ENCODE measurements at regions not wholly inside any gene's neighbourhood (a gene's known extent, or its start where the extent isn't known, plus 50 kb on each side); places are given as distances from the start of the nearest gene placed in this dataset.

GRCh38 chr16:86768228-86768791 is 190.0 kb downstream of the FOXL1 start:
- peak; percentile 39 for DNase-seq (ENCODE audit: low spot score)

DNA sequence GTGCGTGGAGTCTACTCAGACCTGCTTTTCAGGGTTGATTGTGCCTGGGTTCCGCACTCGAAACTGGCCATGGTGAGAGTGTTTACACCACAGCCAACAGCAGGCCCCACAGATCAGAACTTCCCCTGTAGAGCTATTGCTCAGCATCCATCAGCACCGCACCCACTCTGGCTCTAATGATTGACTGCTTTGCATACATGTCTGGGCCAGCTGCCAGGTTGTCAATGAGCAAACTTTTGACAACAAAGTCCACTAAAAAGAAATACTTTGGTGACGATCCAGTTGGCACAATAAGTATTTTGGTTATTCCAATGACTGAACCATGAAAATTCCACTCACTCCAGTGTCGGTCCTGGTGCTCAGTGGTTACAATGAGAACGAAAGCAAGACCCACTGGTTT is 190.7 kb downstream of the FOXL1 start:
- DNase-seq (ENCODE audit: low spot score) = no peak

DNA sequence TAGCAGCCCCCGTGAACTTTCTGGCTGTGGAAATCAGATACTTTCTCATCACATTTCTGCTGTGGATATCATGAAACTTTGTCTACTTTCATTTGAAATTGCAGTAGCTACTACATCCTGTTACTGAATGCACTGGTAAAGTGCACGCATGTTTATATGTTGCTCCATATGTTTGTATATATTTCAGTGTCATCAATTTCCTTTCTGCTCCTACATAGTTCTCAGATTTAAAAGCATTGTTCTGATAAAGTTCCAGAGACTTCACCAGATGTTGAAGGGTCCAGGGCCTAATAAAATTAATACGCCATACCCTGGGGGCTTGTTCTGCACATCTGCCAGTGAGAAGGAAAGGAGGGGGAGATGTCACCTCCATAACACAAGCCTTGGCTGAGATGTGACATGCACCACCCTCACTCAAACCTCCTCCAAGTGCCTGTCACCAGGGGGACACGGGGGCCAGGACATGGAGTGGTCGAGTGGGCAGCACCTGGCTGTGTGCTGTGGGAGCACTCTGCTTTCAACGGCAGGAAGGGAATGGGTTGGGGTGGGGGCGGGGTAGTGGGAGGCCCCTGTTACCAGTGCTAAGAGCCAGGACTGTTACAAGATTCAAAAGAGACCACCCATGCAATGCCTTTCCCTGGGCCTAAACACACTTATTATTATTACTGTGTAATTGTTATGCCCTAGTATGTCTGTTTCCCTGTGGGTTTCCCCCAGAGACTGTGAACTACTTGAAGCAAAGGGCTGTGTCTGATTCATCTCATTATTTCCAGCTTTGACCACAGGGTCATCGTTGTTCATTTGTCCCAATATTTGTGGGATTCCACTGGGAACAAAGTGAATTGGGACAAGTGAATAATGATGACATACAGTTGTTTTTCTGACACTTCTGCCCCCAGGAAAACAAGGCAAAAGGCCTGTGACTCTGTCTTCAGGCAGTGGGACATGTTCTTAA is 193.4 kb downstream of the FOXL1 start:
- no peak for DNase-seq (ENCODE audit: low spot score)

- peak; percentile 80 for DNase-seq (ENCODE audit: low spot score)
These were observed 194.5 kb downstream of the FOXL1 start for GRCh38 chr16:86772671-86773353.

GRCh38 chr16:86773354-86773715 is 195.0 kb downstream of the FOXL1 start:
- DNase-seq (ENCODE audit: low spot score) = no peak

DNA sequence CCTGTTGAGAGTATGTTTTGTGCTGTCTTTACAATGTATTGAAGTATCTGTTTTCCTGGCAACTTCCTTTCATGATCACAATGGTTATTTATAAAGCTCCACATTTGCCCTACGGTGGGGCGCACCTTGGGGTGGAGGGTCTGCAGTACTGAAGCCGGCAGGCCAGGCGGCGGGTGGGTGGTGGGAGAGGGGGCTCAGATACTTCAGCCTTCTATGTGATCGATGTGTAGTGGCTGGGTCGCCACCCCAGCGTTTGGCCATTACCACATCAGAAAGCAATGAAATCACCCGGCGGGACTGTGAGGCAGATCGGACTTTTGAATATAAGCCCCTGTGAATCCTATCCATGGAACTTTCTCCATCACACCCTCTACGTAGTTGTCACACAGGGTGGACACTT is 196.6 kb downstream of the FOXL1 start:
- peak; percentile 75 for DNase-seq (ENCODE audit: low spot score)

- DNase-seq (ENCODE audit: low spot score) = peak; percentile 87
These were observed 197.2 kb downstream of the FOXL1 start for GRCh38 chr16:86775511-86775921.

DNA sequence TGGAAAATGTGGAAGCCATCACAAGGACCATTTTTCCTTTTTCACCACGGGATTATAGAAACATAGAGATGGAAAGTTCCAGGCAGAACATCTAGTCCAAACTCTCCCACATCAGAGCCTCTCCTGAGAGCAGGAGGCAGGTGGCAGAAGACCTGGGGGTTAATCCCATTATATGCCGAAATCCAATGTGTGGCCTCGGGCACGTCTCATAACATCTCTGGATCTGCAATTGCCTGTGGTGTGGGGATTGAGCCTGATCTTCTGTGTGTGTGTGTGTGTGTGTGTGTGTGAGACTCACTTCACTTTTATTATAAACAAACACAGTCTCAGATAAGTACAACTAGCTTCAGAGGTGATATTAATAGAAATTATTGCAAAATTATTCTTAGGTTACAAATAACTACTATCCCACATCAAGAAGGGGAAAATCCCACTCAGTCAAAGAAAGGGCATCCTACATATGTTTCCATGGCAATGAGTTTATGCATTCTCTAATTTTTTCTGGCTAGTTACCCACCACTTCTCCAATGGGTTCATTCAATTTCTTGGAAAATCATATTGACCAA is 199.1 kb downstream of the FOXL1 start:
- peak; percentile 33 for DNase-seq (ENCODE audit: low spot score)

DNA sequence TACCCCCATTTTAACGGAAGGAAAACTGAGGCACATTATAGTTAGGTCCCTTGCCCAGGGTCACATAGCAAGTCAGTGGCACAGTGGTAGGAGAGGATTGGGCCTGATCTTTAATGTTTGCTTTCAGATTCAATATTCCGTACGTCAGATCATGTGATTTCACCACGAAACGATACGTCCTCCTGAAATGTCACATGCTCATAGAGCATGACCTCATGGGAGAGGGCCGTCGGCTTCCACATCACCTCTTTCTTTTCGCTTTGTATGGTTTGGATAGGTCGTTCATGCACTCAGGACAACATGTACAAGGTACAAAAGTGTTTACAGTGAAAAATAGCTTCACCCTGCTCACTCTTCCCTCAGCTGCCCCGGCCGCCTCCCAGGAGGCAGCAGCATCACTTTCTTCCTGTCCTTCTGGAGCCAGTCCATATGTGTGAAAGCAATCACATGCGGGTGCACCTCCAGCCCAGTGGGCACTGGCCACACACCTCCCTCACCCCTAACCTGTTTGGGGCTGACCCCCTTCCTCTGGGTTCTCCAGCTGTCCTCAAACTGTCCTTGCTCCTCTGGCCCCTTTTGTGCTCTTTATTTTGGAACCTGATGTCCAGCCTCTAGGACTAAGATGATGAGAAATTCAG is 199.9 kb downstream of the FOXL1 start:
- DNase-seq (ENCODE audit: low spot score) = peak; percentile 64

DNA sequence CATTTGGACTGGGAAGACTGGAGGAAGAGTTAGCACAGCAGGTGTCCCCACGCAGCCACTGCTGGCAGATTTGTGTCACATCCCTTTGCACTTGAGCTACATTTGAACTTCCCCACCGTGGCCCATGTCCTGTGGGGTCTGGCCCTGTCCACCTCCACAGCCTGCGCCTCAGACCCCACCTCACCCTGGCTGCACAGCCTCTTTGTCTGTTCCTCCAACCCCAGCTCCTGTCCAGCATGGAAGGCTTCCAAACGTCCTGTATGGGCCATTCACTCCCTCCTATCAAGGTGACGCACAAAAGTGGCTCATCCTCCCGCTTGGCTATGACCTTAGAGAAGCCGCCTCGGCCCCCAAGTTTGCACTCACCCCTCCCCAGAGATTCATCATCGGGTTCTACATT is 200.6 kb downstream of the FOXL1 start:
- DNase-seq (ENCODE audit: low spot score) = peak; percentile 37

GRCh38 chr16:86781046-86781445 is 202.7 kb downstream of the FOXL1 start:
- peak; percentile 71 for DNase-seq (ENCODE audit: low spot score)

DNA sequence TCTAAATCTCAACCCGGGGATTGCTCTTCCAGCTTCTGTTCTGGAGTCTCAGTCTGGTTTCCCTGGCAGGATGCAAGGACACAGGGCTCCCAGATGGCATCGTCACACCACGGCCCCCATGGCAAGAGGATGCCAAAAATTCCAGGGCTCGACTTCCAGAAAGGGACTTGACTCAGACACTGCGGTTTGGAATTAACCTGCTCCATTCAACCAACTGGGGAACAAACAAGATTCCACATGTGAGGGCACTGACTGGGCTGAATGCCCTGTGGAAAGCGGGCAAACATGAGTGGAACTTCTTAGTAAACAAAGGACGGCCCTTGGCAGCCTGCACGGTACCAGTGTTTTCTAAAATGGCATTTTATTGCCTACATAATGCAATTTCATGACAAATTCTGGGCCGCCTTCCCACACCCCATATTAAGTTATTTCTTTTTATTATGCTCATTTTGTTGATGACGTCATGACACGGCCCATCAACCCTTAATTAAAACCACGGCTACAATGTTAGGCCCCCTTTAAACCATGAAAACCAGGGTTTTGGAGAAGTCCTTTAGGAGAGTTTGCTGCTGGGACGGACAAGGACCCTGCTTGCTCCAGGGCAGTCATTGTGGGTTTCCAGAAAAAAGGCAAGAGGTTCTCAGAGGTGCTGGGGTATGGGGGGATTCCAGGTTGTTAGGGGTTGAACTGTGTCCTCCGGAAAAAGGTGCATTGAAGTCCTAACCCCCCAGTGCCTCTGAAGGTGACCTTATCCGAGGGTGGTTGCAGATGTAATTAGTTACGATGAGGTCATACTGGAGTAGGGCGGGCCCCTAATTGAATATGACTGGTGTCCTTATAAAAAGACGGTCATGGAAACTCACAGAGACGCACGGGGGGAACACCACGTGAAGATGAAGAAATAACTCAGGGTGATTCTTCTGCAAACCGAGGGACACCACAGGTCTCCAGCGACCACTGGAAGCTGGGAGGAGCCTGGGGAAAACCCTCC is 205.6 kb downstream of the FOXL1 start:
- peak; percentile 47 for DNase-seq (ENCODE audit: low spot score)

DNA sequence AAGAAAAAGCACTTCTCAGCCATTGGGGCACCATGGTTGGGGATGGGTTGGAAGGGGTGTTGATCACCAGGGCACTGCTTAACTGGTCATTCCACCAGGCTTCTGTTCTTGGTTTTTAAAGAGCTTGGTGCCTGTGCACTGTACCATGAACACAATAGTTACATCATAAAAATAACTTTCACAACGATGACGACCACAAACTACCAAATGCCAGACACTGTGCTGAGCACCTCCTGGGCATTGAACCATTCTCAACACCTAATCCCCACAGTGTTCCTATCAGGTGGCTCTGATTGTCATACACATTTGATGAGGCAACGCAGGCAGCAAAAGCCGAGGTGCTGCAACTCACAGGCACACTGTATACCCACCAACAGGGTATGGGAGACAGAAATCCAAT is 208.0 kb downstream of the FOXL1 start:
- peak; percentile 51 for DNase-seq (ENCODE audit: low spot score)

GRCh38 chr16:86786994-86787393 is 208.6 kb downstream of the FOXL1 start:
- DNase-seq (ENCODE audit: low spot score) = no peak

DNA sequence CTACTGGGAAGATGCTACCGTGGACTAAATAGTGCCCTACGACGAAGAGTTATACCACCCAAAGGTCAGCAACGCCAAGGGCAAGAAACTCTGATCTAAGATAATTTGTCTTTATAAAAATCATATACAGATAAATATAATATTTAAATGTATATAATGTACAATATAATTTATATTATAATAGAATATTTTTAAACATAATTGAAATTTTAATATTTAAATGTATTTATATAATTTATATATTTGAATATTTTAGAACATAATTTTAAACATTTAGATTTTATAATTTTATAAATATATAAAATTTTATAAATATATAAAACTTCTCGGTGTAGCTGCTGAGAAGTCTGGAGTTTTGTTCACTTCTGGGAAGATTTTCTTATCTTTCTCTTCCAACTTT is 209.2 kb downstream of the FOXL1 start:
- no peak for DNase-seq (ENCODE audit: low spot score)

- DNase-seq (ENCODE audit: low spot score) = no peak
These were observed 211.3 kb downstream of the FOXL1 start for GRCh38 chr16:86789621-86790051.

- DNase-seq (ENCODE audit: low spot score) = no peak
These were observed 213.1 kb downstream of the FOXL1 start for GRCh38 chr16:86791287-86792035.

DNA sequence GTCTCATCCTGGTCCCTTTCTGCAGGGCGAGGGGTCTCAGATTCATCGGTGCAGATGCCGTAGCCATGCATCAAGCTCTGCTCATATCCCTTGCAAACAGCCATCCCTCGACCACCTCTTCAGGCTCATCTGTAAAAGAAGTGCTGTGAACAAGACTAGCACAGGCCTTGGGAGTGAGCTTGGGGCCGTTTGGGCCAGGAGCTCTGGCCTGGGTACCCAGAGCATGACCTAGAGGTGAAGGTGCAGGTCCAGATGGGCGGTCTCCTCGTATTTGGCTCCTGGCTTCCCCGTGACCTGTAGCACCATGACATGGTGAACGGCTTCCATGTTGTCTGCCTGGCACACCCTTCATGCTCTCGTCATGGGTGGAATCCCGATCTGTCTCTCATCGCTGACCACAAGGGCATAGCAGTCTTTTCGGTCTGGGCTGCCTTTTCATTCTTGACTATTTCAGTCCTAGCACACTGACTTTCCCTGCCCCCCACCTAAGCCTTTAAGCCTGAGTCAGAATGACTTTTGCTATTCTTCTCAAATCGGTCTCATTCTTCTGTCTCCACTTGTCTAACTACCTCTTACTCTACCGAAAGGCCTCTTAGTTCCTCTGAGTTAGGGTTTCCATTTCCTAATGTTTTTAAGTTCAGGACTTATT is 216.0 kb downstream of the FOXL1 start:
- no peak for DNase-seq (ENCODE audit: low spot score)

DNA sequence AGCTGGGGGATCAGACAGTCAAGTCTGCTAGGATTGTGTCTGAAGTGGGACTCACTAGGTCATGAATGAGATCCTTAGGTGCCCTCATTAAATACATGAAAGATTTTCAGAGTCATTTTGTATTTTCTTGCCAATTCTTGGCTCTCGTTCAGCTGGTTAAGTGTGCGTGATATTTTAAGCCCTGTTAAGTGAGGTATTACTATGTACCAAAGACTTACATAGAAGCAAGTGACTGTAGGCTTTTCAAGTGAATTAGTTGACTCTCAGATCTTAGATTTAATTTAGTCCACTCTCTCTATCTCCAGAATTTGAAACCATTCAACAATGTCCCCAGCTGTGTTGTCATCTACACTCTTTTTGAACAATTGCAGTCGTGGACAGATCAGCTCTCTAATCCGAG is 219.4 kb downstream of the FOXL1 start:
- DNase-seq (ENCODE audit: low spot score) = no peak
